GM12873 (cell line): ENCODE measurements at regions not wholly inside any gene's neighbourhood (a gene's known extent, or its start where the extent isn't known, plus 50 kb on each side); places are given as distances from the start of the nearest gene placed in this dataset.

Source experiments
- TF ChIP-seq, protein P1 (sequence below): IDR thresholded peaks from 2 replicates; pipeline ENCODE4 v1.5.1; 2012; ENCODE audit warnings: low read depth, mild to moderate bottlenecking, moderate library complexity, low read length, control low read depth; ENCODE audit not compliant: insufficient read depth; ENCODE audit errors: missing control alignments

GRCh38 chr13:72530471-72530870, 197.0 kb downstream of the MZT1 start:
- TF ChIP-seq, protein P1, sequence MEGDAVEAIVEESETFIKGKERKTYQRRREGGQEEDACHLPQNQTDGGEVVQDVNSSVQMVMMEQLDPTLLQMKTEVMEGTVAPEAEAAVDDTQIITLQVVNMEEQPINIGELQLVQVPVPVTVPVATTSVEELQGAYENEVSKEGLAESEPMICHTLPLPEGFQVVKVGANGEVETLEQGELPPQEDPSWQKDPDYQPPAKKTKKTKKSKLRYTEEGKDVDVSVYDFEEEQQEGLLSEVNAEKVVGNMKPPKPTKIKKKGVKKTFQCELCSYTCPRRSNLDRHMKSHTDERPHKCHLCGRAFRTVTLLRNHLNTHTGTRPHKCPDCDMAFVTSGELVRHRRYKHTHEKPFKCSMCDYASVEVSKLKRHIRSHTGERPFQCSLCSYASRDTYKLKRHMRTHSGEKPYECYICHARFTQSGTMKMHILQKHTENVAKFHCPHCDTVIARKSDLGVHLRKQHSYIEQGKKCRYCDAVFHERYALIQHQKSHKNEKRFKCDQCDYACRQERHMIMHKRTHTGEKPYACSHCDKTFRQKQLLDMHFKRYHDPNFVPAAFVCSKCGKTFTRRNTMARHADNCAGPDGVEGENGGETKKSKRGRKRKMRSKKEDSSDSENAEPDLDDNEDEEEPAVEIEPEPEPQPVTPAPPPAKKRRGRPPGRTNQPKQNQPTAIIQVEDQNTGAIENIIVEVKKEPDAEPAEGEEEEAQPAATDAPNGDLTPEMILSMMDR = no peak

- TF ChIP-seq, protein P1 = no peak
These were observed 200.1 kb downstream of the MZT1 start for GRCh38 chr13:72527333-72527732.

DNA sequence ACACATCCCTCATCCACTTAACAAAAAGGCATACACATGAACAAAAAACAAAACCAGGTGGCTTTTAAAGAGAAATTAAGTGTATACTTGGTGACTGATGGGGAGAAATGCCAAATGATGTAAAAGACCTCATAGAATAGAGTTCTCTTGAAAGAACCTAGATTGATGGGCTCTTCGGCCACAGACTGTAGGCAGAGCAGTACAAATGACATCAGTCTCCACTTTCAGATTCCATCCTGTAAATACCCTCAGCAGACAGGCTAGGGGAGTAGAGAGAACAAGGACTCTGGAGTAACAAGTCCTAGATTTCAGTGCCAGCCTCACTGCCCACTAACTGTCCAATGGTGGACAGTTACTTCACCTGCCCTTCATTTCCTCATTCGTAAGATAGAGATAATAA, 203.8 kb downstream of the MZT1 start:
- TF ChIP-seq, protein P1 = no peak

GRCh38 chr13:72523049-72523448, 204.4 kb downstream of the MZT1 start:
- TF ChIP-seq, protein P1 = no peak

DNA sequence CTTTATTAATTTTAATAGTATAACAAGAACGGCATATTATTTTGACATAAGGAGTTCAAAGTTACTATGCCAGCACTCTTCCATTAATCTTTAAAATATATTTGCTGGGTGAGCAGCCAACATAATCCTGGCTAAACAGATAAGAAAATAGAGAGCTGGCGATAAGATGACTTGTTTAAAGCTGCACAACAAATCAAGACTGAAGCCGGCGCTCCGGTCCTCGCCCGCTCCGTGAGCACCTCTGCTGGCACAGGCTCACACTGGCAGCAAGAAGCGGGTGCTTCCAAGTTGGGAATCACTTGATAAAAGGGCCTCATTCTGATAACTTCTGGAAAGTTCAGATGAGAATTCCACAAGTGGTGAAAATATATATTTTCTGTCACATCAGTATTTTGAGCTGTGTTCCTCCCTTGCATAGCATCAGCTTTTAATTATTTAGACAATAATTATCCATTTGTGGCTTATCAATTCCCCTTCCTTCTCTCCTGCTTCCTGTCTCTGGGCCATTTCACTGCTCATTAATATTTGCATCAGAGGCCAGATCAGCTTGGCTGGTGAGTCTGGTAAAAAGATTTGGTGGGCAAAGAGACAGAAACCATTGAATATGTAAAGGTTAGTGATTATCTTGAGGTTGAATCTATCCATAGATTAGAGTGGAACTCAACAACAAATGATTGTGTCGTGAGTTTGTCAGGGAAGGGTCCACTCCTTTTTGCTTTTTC, 205.3 kb downstream of the MZT1 start:
- TF ChIP-seq, protein P1 = no peak

DNA sequence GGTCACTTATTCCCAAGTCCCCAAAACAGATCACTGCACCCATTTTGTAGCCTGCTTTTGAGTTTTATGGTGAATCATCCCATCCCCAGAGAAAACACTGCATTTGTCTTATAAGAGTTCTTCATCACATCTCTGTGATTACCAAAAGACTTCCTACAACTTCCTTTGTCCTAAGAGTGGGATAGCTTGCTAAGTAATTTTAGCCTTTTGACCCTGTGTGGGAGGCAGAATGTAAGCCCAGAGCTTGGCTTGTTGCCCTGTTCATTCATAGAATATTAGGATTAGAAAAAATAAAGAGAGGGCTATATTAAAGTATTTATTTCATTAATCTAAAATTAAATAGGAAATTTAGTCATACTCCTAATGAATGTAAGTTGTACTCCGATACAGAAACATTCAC, 213.3 kb downstream of the MZT1 start:
- TF ChIP-seq, protein P1 = no peak

DNA sequence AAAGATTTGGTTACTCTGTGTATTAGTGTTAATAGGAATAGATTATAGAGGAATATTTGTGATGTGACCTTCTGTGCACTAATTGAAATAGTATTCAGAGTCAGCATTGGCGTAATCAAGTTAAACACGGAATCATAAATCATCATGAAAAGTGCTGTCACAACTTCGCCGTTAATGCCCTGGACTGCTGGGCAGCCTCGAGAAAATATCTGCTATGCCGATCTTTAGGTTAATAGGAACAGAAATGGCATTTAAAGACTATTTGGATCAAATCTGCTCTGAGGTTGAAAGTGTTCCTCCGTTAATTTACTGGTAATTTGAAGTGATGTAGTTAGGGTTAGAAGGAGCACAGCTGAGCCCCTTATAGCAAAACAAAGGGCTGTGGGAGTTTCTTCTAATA, 219.0 kb downstream of the MZT1 start:
- TF ChIP-seq, protein P1 = no peak
